ENCODE measurements at regions not wholly inside any gene's neighbourhood (a gene's known extent, or its start where the extent isn't known, plus 50 kb on each side); places are given as distances from the start of the nearest gene placed in this dataset.

- TF ChIP-seq CTCF (conservative IDR thresholded peaks at IDR 0.05; ENCODE audit: low read length), result no peak
- DNase-seq (ENCODE audit: low read depth), result no peak
- H3K4me3 ChIP-seq (ENCODE audit: low read length), result no peak overlapping the region
Measured at GRCh38 chr2:22801970-22802369, 583.0 kb upstream of the KLHL29 start.

- no peak for TF ChIP-seq CTCF (conservative IDR thresholded peaks at IDR 0.05; ENCODE audit: low read length)
- no peak overlapping the region for H3K4me3 ChIP-seq (ENCODE audit: low read length)
- DNase-seq (ENCODE audit: low read depth), result no peak
Measured at GRCh38 chr2:22807872-22808271, 577.1 kb upstream of the KLHL29 start.

- H3K4me3 ChIP-seq (ENCODE audit: low read length), result no peak overlapping the region
- no peak for DNase-seq (ENCODE audit: low read depth)
- no peak for TF ChIP-seq CTCF (conservative IDR thresholded peaks at IDR 0.05; ENCODE audit: low read length)
Measured at GRCh38 chr2:22810602-22811001, 574.4 kb upstream of the KLHL29 start.

- H3K4me3 ChIP-seq (ENCODE audit: low read length), result no peak overlapping the region
- no peak for DNase-seq (ENCODE audit: low read depth)
- TF ChIP-seq CTCF (conservative IDR thresholded peaks at IDR 0.05; ENCODE audit: low read length), result no peak
Measured at GRCh38 chr2:22812065-22812680, 572.8 kb upstream of the KLHL29 start.

GRCh38 chr2:22817197-22817596 lies 567.8 kb upstream of the KLHL29 start:
- H3K4me3 ChIP-seq (ENCODE audit: low read length), result no peak overlapping the region
- no peak for DNase-seq (ENCODE audit: low read depth)
- no peak for TF ChIP-seq CTCF (conservative IDR thresholded peaks at IDR 0.05; ENCODE audit: low read length)

- DNase-seq (ENCODE audit: low read depth), result no peak
- no peak overlapping the region for H3K4me3 ChIP-seq (ENCODE audit: low read length)
- TF ChIP-seq CTCF (conservative IDR thresholded peaks at IDR 0.05; ENCODE audit: low read length), result no peak
Measured at GRCh38 chr2:22821458-22821857, 563.5 kb upstream of the KLHL29 start.

GRCh38 chr2:22822835-22823234 lies 562.1 kb upstream of the KLHL29 start:
- no peak for TF ChIP-seq CTCF (conservative IDR thresholded peaks at IDR 0.05; ENCODE audit: low read length)
- no peak overlapping the region for H3K4me3 ChIP-seq (ENCODE audit: low read length)
- DNase-seq (ENCODE audit: low read depth), result no peak

All from AG10803 (cell line).